ENCODE measurements at regions not wholly inside any gene's neighbourhood (a gene's known extent, or its start where the extent isn't known, plus 50 kb on each side); places are given as distances from the start of the nearest gene placed in this dataset.

- no peak for DNase-seq
Observed at GRCh38 chr16:77592021-77592420, 130.3 kb upstream of the NUDT7 start.

- DNase-seq = no peak
Observed at GRCh38 chr16:77594057-77594456, 128.3 kb upstream of the NUDT7 start.

GRCh38 chr16:77594799-77595596 lies 127.3 kb upstream of the NUDT7 start:
- DNase-seq = no peak

GRCh38 chr16:77596261-77596660 lies 126.1 kb upstream of the NUDT7 start:
- no peak for DNase-seq

GRCh38 chr16:77599793-77600415 lies 122.4 kb upstream of the NUDT7 start:
- peak in 8 of 56 donors; percentile 2 to 37 (median 6) for DNase-seq

- DNase-seq = no peak
Observed at GRCh38 chr16:77600555-77600954, 121.8 kb upstream of the NUDT7 start.

GRCh38 chr16:77603656-77604055 lies 118.7 kb upstream of the NUDT7 start:
- no peak for DNase-seq

GRCh38 chr16:77610496-77610895 lies 111.8 kb upstream of the NUDT7 start:
- DNase-seq = no peak

- no peak for DNase-seq
Observed at GRCh38 chr16:77611386-77611785, 110.9 kb upstream of the NUDT7 start.

- no peak for DNase-seq
Observed at GRCh38 chr16:77612596-77612995, 109.7 kb upstream of the NUDT7 start.

- DNase-seq = no peak
Observed at GRCh38 chr16:77613095-77613494, 109.2 kb upstream of the NUDT7 start.

- DNase-seq = no peak
Observed at GRCh38 chr16:77617553-77617952, 104.8 kb upstream of the NUDT7 start.

- DNase-seq = no peak
Observed at GRCh38 chr16:77617996-77618395, 104.3 kb upstream of the NUDT7 start.

GRCh38 chr16:77618951-77619350 lies 103.4 kb upstream of the NUDT7 start:
- no peak for DNase-seq

GRCh38 chr16:77624085-77624484 lies 98.2 kb upstream of the NUDT7 start:
- DNase-seq = no peak

- no peak for DNase-seq
Observed at GRCh38 chr16:77636615-77637014, 85.7 kb upstream of the NUDT7 start.

- no peak for DNase-seq
Observed at GRCh38 chr16:77637940-77638339, 84.4 kb upstream of the NUDT7 start.

GRCh38 chr16:77643176-77643575 lies 79.1 kb upstream of the NUDT7 start:
- no peak for DNase-seq

GRCh38 chr16:77645764-77646163 lies 76.5 kb upstream of the NUDT7 start:
- no peak for DNase-seq

- no peak for DNase-seq
Observed at GRCh38 chr16:77647726-77648125, 74.6 kb upstream of the NUDT7 start.

GRCh38 chr16:77650761-77651160 lies 71.6 kb upstream of the NUDT7 start:
- no peak for DNase-seq

- DNase-seq = no peak
Observed at GRCh38 chr16:77652399-77652798, 69.9 kb upstream of the NUDT7 start.

- DNase-seq = no peak
Observed at GRCh38 chr16:77657016-77657415, 65.3 kb upstream of the NUDT7 start.

All from amygdala (tissue), 56 donors.